Hematopoietic multipotent progenitor cell treated with erythropoietin and hydrocortisone succinate and interleukin-3 and kit ligand, for 4 days (in vitro differentiated cells): ENCODE measurements at regions not wholly inside any gene's neighbourhood (a gene's known extent, or its start where the extent isn't known, plus 50 kb on each side); places are given as distances from the start of the nearest gene placed in this dataset.
"Not testable (repeated sequence)": the region's sequence is repeated elsewhere in the genome, so short reads cannot be mapped to it uniquely, and the experiment has no call there.

ENCODE experiments used
- DNase-seq: peaks from one replicate; pipeline ENCODE4 v3.0.0-alpha.2; 2015

DNA sequence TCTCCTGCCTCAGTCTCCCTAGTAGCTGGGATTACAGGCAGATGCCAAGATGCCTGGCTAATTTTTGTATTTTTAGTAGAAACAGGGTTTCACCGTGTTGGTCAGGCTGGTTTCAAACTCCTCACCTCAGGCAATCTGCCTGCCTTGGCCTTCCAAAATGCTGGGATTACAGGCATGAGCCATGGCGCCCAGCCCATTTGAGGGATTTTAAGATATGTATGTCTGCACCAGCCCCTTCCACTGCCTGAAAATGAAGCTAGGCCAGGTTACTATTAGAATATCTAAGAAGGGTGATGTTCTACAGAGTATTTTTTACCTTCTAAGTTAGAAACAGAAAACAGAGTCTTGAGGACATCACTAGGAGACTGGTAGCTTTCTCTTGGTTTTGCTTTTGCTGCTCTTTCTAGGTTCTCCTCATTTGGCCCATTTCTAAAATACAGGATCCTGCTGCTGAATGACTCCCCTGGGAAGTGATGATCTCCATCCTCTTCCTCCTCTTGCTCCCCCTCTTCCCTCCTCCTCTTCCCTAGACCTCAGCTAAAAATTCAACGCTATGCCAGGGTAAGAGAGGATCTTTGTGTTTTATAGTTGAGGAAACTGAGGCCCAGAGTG, 118.5 kb downstream of the MYCN start:
- no peak for DNase-seq

DNA sequence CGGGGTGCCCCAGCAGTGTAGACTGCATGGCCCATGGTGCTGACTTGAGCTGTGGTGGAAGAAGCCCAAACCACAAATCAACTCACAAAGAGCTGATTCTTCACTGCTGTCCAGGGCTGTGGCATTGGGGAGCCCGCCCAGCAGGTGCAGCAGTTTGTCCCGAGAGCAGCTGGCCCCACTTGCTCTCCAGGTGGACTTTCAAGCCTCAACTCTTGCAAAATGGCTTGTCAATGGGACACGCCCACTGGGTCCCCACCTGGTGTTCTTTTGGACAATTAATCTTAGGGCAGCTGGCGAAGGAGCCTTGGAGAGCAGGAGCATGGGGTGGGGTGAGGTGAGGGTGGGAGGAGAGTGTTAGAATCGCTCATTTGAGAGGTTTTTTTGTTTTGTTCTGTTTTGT, 117.9 kb downstream of the MYCN start:
- no peak for DNase-seq

- no peak for DNase-seq
Observed at GRCh38 chr2:16057661-16058060, 117.3 kb downstream of the MYCN start.

DNA sequence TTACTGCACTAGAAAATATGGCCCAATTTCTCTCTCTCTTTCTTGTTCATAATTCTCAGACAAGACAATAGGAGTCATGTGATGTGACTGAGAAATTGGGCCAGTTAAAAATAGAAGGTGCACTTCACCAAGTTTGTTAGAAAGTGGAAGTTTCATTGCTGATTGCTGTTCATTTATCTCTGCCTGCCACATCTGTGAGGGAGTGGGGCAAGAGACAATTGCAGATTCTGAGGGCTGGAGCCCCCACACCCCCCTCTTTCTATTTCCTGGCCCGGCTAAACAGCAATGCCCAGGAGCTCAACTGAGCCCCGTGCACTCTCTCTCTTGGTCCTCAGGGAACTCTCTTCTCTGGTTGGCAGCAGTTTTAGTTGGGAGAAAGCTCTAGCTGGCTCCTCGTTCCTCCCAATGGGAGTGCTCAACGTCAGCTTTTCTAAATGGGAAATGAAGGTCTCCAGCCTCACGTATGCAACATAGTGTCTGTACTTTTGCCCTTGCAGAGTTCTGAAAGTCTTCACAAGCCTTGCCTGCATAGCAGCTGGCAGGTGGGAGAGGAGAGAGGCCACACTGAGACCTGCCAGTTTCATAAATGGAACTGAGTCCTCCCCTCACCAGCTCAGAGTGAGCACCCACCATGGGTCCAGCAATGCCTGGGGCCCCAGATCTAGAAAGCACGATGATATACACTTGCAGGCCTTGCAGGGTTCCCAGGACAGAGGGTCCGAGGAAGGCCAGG, 115.7 kb downstream of the MYCN start:
- DNase-seq: peak; percentile 86

DNA sequence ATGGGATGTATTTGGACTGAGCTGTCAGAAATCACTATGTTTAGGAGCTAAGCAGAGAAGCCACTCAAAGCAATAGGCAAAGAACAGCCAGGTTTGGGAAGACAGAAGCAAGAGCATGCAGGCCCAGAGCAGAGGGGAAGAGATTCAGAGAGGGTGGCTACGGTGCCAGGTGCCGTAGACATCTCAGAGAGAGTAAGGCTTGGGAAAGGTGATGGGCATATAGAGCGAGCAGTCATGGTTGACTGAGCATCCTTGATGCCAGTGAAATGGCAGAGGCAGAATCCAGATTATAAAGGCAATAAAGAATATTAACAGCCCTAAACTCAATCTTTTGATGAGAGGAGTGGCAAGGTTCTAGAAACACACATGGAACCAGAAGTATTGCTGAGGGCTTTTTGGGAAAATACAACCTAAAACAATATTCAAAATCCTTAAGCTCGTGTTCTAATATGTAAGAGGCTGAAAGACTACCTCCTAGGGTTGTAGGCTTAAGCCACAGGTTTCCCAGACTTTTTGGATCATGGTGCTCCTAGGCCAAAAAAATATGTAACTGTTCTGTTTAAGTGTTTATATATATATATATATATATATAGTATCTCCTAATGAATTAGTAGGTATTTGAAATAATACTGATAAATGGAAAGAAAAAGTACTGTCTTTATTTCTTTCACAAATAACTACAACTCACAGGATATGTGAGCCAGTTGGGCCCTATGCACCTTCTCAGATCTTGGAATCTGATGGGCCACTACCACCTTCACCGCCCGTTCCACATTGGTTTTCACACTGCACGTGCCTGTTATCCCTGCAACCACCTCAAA, 113.3 kb downstream of the MYCN start:
- no peak for DNase-seq

- not testable (repeated sequence) for DNase-seq
Observed at GRCh38 chr2:16052571-16053052, 112.3 kb downstream of the MYCN start.

DNA sequence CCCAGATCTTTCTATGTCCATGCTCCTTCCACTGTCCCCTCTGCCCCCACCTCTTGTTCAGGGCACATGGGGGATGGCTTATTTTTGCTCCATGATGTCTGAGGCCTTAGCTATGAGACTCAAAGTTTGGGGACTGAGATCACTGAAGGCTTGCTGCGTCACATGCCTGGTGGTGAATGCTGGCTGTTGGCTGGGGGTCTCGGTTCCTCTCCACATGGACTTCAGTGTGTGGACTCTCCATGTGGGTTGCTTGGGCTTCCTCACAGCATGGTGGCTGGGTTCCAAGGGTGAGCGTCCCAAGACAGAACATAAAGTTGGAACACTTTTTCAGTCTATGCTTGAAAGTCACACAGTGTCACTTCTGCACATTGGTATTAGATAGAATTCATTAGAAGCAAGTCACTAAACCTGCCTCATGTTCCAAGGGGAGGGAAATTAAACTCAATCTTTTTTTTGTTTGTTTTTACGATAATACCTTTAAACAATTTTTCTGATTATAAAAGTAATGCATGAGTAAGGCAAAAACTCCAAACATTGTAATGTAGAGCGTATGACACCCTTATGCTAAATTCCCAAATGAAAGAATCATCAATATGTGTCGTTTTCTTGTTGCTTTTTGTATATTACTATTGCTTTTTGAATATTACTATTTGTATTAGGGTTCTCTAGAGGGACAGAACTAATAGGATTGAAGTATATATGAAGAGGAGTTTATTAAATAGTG, 111.7 kb downstream of the MYCN start:
- DNase-seq: no peak

- peak; percentile 17 for DNase-seq
Observed at GRCh38 chr2:16050908-16051489, 110.6 kb downstream of the MYCN start.

GRCh38 chr2:16050261-16050907, 110.0 kb downstream of the MYCN start:
- no peak for DNase-seq

- DNase-seq: no peak
Observed at GRCh38 chr2:16049406-16049805, 109.1 kb downstream of the MYCN start.

DNA sequence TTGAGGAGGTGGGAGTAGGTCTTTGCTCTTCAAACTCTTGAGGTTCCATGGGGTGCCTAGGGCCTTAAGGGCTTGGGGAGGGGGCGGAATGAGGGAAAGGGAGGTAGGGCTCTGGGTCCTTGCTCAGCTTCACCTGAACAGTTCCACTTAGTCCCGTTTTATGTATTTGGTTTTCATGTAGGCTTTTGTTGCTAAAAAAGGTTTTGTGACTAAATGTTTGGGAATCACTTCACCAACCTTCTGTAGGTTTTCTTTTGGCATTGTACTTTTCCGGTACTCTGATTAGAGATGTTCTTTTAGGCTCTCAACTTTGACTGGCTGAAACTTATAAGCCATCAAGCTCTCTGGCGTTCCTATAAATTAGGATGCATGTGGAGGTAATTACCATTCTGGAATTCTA, 108.1 kb downstream of the MYCN start:
- DNase-seq: no peak

- no peak for DNase-seq
Observed at GRCh38 chr2:16047701-16048100, 107.4 kb downstream of the MYCN start.

GRCh38 chr2:16046649-16047048, 106.3 kb downstream of the MYCN start:
- DNase-seq: no peak

DNA sequence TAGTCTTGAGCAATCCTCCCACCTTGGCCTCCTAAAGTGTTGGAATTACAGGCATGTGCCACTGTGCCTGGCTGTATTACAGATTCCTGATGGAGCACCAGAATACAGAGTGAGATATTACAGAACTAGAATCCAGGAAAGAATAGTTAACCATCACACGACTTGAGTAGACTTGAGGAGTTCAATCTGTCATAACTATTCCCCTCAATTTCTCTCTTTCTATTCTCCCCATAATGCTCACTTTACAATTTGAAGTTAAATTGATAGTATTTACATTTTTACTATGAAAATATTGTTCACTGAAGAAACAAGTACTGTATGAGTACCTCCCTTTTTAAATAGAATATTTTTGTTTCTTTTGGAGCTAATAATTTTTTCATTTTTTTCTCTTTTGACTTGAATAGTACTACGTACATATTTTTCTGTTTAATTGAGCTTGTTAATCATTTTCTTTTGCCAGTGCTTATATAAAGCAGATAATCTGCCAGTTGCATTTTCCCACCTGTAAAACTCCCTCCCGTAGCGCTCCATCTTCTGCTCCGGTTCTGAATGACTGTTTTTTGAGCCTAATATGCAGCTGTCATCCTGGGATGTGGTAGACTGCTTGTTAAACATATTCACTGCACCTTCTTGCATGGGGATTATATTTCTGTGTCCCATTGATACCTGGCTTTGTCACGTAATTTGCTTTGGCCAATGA, 105.5 kb downstream of the MYCN start:
- no peak for DNase-seq

DNA sequence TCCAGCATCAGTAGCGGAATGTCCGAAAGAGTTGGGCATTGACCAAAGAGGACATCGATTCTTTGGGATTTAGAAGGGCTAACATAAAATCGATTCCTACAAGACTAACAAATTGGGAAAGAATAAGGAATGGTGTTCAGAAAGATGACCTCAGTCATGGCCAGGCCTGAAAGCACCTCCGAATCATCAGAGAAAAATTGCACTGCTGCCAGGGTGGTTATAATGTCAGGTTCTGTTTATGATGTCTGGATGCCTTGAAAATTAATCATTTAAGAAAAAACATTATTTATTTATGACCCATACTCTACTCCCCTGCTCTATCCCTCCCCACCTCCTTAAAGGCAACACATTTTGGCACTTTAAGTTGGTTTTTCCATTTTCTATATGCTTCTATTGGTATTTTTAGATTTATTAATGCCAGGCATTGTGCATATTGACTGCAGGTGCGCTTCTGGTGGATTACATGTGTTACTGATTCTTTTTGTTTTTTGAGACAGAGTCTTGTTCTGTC, 104.7 kb downstream of the MYCN start:
- DNase-seq: no peak

DNA sequence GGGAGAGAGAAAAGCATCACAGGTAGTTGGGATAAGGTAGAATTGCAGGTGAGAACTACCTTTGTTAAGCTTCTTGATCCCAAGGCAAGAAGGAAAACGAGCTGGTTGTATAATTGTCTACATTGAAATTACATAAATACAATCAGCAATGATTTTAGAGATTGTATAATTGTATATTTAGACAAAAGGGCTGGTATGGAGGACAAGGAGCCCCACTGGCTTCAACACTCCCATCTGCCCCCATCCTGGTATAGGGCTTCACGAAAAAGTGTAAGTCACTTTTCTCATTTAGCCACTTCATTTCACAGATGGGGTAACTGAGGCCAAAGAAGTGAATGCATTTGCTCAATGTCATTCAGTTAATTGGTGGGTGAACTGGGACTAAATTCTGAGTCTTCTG, 103.3 kb downstream of the MYCN start:
- no peak for DNase-seq

- no peak for DNase-seq
Observed at GRCh38 chr2:16043192-16043591, 102.8 kb downstream of the MYCN start.

GRCh38 chr2:16042201-16042700, 101.9 kb downstream of the MYCN start:
- no peak for DNase-seq

GRCh38 chr2:16040271-16041010, 100.1 kb downstream of the MYCN start:
- DNase-seq: no peak

GRCh38 chr2:16039823-16040222, 99.5 kb downstream of the MYCN start:
- no peak for DNase-seq
